T-helper 2 cell (primary cell): ENCODE measurements at regions not wholly inside any gene's neighbourhood (a gene's known extent, or its start where the extent isn't known, plus 50 kb on each side); places are given as distances from the start of the nearest gene placed in this dataset.

Experiments used
- DNase-seq, 5 experiments: peaks; one replicate each; pipeline versions ENCODE4 v3.0.0 to v3.0.0-alpha.2; 2012 to 2022

- no peak for DNase-seq
Observed at GRCh38 chr4:178066338-178066941, 624.2 kb upstream of the AGA start.

- no peak for DNase-seq
Observed at GRCh38 chr4:178068136-178068535, 625.9 kb upstream of the AGA start.

GRCh38 chr4:178070163-178070562 is 627.9 kb upstream of the AGA start:
- no peak for DNase-seq

- DNase-seq, result no peak
Observed at GRCh38 chr4:178080312-178080711, 638.1 kb upstream of the AGA start.

- no peak for DNase-seq
Observed at GRCh38 chr4:178081176-178081575, 638.9 kb upstream of the AGA start.

GRCh38 chr4:178081896-178082295 is 639.7 kb upstream of the AGA start:
- no peak for DNase-seq

- DNase-seq, result no peak
Observed at GRCh38 chr4:178082906-178083305, 640.7 kb upstream of the AGA start.

- DNase-seq, result no peak
Observed at GRCh38 chr4:178083968-178084367, 641.7 kb upstream of the AGA start.

- no peak for DNase-seq
Observed at GRCh38 chr4:178086320-178086719, 644.1 kb upstream of the AGA start.

GRCh38 chr4:178090640-178091411 is 648.6 kb upstream of the AGA start:
- no peak for DNase-seq

- no peak for DNase-seq
Observed at GRCh38 chr4:178102139-178102538, 659.9 kb upstream of the AGA start.

- no peak for DNase-seq
Observed at GRCh38 chr4:178105242-178105641, 663.0 kb upstream of the AGA start.

- DNase-seq, result no peak
Observed at GRCh38 chr4:178136736-178137345, 694.6 kb upstream of the AGA start.

- DNase-seq, result no peak
Observed at GRCh38 chr4:178137732-178138471, 695.7 kb upstream of the AGA start.

- DNase-seq, result no peak
Observed at GRCh38 chr4:178138491-178138890, 696.3 kb upstream of the AGA start.

- DNase-seq, result no peak
Observed at GRCh38 chr4:178140326-178140915, 698.2 kb upstream of the AGA start.

GRCh38 chr4:178142724-178143123 is 700.5 kb upstream of the AGA start:
- DNase-seq, result no peak

GRCh38 chr4:178148106-178148505 is 705.9 kb upstream of the AGA start:
- no peak for DNase-seq

GRCh38 chr4:178165251-178165950 is 723.2 kb upstream of the AGA start:
- no peak for DNase-seq

- no peak for DNase-seq
Observed at GRCh38 chr4:178165951-178166308, 723.7 kb upstream of the AGA start.

- DNase-seq, result no peak
Observed at GRCh38 chr4:178173771-178174170, 731.5 kb upstream of the AGA start.

- DNase-seq, result no peak
Observed at GRCh38 chr4:178174756-178175155, 732.5 kb upstream of the AGA start.

GRCh38 chr4:178185517-178185916 is 743.3 kb upstream of the AGA start:
- no peak for DNase-seq
